Uterus (tissue), 2 donors: ENCODE measurements at regions not wholly inside any gene's neighbourhood (a gene's known extent, or its start where the extent isn't known, plus 50 kb on each side); places are given as distances from the start of the nearest gene placed in this dataset.
"Not testable (repeated sequence)": the region's sequence is repeated elsewhere in the genome, so short reads cannot be mapped to it uniquely, and the experiment has no call there.

Experiments used
- POLR2A ChIP-seq, 2 donors: fragments of 450-650 bp; IDR thresholded peaks; one replicate each; pipeline ENCODE4 v1.6.1; 2016; ENCODE audit warnings: antibody characterized with exemption in 2 of 2, mild to moderate bottlenecking in 1 of 2, moderate library complexity in 1 of 2
- TF ChIP-seq, protein P1 (sequence below), 4 experiments: fragments of 200-600 bp in 2 of 4; fragments of 450-650 bp in 2 of 4; sonication (generic) in 2 of 4; IDR thresholded peaks; one replicate each; pipeline ENCODE4 v1.5.1; 2016 to 2019; ENCODE audit warnings: antibody characterized with exemption in 4 of 4, mild to moderate bottlenecking in 2 of 4, moderate library complexity in 1 of 4

DNA sequence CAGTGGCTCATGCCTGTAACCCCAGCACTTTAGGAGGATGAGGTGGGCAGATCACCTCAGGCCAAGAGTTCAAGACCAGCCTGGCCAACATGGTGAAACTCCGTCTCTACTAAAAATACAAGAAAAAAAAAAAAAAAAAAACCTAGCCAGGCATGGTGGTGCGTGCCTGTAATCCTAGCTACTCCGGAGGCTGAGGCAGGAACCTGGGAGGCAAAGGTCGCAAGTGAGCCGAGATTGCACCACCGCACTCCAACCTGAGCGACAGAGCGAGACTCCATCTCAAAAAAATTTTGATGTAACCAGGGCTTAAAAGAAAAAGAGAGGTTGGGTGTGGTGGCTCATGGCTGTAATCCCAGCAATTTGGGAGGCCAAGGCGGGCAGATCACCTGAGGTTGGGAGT, 66.4 kb upstream of the PRR5 start:
- TF ChIP-seq, protein P1, sequence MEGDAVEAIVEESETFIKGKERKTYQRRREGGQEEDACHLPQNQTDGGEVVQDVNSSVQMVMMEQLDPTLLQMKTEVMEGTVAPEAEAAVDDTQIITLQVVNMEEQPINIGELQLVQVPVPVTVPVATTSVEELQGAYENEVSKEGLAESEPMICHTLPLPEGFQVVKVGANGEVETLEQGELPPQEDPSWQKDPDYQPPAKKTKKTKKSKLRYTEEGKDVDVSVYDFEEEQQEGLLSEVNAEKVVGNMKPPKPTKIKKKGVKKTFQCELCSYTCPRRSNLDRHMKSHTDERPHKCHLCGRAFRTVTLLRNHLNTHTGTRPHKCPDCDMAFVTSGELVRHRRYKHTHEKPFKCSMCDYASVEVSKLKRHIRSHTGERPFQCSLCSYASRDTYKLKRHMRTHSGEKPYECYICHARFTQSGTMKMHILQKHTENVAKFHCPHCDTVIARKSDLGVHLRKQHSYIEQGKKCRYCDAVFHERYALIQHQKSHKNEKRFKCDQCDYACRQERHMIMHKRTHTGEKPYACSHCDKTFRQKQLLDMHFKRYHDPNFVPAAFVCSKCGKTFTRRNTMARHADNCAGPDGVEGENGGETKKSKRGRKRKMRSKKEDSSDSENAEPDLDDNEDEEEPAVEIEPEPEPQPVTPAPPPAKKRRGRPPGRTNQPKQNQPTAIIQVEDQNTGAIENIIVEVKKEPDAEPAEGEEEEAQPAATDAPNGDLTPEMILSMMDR (IDR thresholded peaks at IDR 0.05): not testable (repeated sequence)
- TF ChIP-seq POLR2A (IDR thresholded peaks at IDR 0.05): not testable (repeated sequence)
